H1 (cell line): ENCODE measurements at regions not wholly inside any gene's neighbourhood (a gene's known extent, or its start where the extent isn't known, plus 50 kb on each side); places are given as distances from the start of the nearest gene placed in this dataset.

Source experiments
- CTCF ChIP-seq, 3 experiments: IDR thresholded peaks; 1 replicate in 2 of 3; 2 replicates in 1 of 3; pipeline versions ENCODE4 v1.5.1 to v1.6.1; 2011; ENCODE audit warnings: low read length in 3 of 3, mild to moderate bottlenecking in 3 of 3, inconsistent platforms in 2 of 3, low read depth in 1 of 3, moderate library complexity in 1 of 3; ENCODE audit not compliant: insufficient read depth in 1 of 3; ENCODE audit errors: control extremely low read depth in 1 of 3
- EP300 ChIP-seq, 2 experiments: IDR thresholded peaks; 1 replicate in 1 of 2; 2 replicates in 1 of 2; pipeline ENCODE4 v1.6.1; 2011 to 2012; ENCODE audit warnings: low read depth in 2 of 2, low read length in 2 of 2, mild to moderate bottlenecking in 2 of 2, borderline replicate concordance in 1 of 2, inconsistent platforms in 1 of 2, moderate library complexity in 1 of 2
- EZH2 ChIP-seq: fragments of 200-600 bp; sonication (generic); IDR thresholded peaks from 2 replicates; pipeline ENCODE4 v1.7.1; 2012; ENCODE audit warnings: low read depth, mild to moderate bottlenecking, moderate library complexity, low read length, inconsistent platforms; ENCODE audit not compliant: severe bottlenecking
- MAFK ChIP-seq: IDR thresholded peaks from 2 replicates; pipeline ENCODE4 v1.6.1; 2012; ENCODE audit warnings: low read depth, mild to moderate bottlenecking, improper control_type of control experiment, low read length
- SP2 ChIP-seq: IDR thresholded peaks from 2 replicates; pipeline ENCODE4 v1.6.1; 2012; ENCODE audit warnings: mild to moderate bottlenecking, low read length, inconsistent platforms

GRCh38 chr16:27736431-27736830 lies 186.5 kb downstream of the KATNIP start:
- TF ChIP-seq EP300 (IDR thresholded peaks at IDR 0.05; ENCODE audit: borderline replicate concordance in 1 of 2, low read depth in 2 of 2, low read length in 2 of 2) (no peak), CTCF (IDR thresholded peaks at IDR 0.05; ENCODE audit: control extremely low read depth in 1 of 3, insufficient read depth in 1 of 3, low read depth in 1 of 3, low read length in 3 of 3) (no peak), EZH2 (no peak), SP2 (no peak), MAFK (no peak)
